Panc1 (cell line): ENCODE measurements at regions not wholly inside any gene's neighbourhood (a gene's known extent, or its start where the extent isn't known, plus 50 kb on each side); places are given as distances from the start of the nearest gene placed in this dataset.

Experiments used
- POLR2AphosphoS5 ChIP-seq: IDR thresholded peaks from 2 replicates; pipeline ENCODE4 v1.6.1; 2012; ENCODE audit warnings: mild to moderate bottlenecking, low read depth, low read length, moderate library complexity
- SIN3A ChIP-seq: IDR thresholded peaks from 2 replicates; pipeline ENCODE4 v1.6.1; 2012; ENCODE audit warnings: low read depth, mild to moderate bottlenecking, low read length, moderate library complexity, borderline replicate concordance; ENCODE audit not compliant: insufficient read depth
- TCF7L2 ChIP-seq: IDR thresholded peaks from 2 replicates; pipeline ENCODE4 v1.6.1; 2011; ENCODE audit warnings: mild to moderate bottlenecking, low read depth, low read length, inconsistent platforms
- TF ChIP-seq, protein P1 (sequence below): fragments of 450-650 bp; IDR thresholded peaks from 2 replicates; pipeline ENCODE4 v1.5.1; 2017; ENCODE audit warnings: mild to moderate bottlenecking

DNA sequence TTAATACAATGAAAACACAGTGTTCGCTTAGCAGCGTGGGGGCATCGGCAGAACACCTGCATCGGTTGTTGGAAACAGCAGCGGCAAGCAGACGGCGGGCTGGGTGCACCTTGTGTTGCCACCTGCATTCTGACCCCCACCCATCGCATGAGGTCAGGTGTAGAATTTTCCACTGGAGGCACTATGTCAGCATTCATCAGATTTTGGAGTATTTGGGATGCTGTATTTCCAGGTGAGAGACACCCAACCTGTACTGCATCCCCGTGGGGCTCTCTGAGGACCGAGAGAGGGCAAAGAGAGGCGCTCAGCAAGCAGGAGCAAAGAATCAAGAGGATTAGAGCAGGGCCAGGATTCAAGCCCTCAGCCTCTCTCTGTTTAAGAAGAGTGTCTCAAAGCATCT, 116.4 kb upstream of the MGMT start:
- no peak for TF ChIP-seq SIN3A
- TF ChIP-seq, protein P1, sequence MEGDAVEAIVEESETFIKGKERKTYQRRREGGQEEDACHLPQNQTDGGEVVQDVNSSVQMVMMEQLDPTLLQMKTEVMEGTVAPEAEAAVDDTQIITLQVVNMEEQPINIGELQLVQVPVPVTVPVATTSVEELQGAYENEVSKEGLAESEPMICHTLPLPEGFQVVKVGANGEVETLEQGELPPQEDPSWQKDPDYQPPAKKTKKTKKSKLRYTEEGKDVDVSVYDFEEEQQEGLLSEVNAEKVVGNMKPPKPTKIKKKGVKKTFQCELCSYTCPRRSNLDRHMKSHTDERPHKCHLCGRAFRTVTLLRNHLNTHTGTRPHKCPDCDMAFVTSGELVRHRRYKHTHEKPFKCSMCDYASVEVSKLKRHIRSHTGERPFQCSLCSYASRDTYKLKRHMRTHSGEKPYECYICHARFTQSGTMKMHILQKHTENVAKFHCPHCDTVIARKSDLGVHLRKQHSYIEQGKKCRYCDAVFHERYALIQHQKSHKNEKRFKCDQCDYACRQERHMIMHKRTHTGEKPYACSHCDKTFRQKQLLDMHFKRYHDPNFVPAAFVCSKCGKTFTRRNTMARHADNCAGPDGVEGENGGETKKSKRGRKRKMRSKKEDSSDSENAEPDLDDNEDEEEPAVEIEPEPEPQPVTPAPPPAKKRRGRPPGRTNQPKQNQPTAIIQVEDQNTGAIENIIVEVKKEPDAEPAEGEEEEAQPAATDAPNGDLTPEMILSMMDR, result no peak
- no peak for TF ChIP-seq TCF7L2
- TF ChIP-seq POLR2AphosphoS5, result no peak
